ENCODE measurements at regions not wholly inside any gene's neighbourhood (a gene's known extent, or its start where the extent isn't known, plus 50 kb on each side); places are given as distances from the start of the nearest gene placed in this dataset.

DNA sequence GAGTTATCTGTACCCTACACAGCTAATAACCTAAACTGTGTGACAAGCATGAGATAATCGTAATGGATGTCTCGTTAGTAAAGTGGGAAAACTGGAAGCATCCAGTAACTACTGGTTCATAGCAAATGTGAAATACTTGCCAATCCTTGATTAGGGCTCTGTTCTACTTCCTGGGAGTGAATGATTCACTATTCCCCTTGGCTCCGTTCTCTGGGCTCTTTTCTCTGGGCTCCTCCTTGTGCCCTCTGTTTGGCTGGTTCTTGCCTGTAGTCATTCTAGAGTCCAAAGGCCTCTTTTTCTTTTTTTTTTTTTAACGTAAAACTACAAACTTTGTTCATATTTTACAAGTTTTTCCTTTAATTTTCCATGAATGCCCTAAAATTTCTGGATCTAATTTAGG lies 465.8 kb upstream of the PLXNA2 start:
- H3K4me3 ChIP-seq (ENCODE audit: low read length in 3 of 3), result no peak overlapping the region

DNA sequence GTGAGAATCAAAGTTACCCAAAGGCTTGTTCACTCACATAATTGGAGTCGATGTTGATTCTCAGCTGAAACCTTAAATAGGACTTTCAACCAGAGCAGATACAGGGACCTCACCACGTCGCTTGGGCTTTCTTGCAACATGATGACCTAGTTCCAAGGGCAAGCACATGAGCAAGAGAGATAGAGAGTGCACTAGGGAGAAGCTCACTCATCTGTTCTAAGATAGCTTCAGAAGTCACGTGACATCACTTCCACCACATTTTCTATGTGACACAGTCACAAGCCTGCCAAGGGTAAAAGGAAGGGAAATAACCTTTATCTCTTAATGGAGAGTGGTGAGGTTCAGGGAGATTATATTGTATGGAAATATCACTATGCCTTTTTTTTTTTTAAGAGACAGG lies 470.1 kb upstream of the PLXNA2 start:
- TF ChIP-seq, protein P1, sequence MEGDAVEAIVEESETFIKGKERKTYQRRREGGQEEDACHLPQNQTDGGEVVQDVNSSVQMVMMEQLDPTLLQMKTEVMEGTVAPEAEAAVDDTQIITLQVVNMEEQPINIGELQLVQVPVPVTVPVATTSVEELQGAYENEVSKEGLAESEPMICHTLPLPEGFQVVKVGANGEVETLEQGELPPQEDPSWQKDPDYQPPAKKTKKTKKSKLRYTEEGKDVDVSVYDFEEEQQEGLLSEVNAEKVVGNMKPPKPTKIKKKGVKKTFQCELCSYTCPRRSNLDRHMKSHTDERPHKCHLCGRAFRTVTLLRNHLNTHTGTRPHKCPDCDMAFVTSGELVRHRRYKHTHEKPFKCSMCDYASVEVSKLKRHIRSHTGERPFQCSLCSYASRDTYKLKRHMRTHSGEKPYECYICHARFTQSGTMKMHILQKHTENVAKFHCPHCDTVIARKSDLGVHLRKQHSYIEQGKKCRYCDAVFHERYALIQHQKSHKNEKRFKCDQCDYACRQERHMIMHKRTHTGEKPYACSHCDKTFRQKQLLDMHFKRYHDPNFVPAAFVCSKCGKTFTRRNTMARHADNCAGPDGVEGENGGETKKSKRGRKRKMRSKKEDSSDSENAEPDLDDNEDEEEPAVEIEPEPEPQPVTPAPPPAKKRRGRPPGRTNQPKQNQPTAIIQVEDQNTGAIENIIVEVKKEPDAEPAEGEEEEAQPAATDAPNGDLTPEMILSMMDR (IDR thresholded peaks at IDR 0.05; ENCODE audit: borderline replicate concordance, extremely low read depth, insufficient read depth), result no peak
- intact Hi-C loops (cut with DNase I), result no loop called here
- H3K27ac ChIP-seq (ENCODE audit: low read depth in 2 of 2, low read length in 2 of 2), result no peak overlapping the region
- H3K4me3 ChIP-seq (ENCODE audit: low read length in 3 of 3), result no peak overlapping the region
- no peaks in the 10 kb centered on the region for H3K9me3 ChIP-seq (ENCODE audit: control insufficient read depth in 2 of 3, insufficient read depth in 1 of 3, low read length in 3 of 3)
- H3K4me1 ChIP-seq (ENCODE audit: control insufficient read depth in 2 of 3, insufficient read depth in 2 of 3, low read depth in 1 of 3, low read length in 3 of 3), result no peaks in the 10 kb centered on the region
- FAIRE-seq (no peak), DNase-seq (no peak)
- H3K36me3 ChIP-seq (ENCODE audit: control insufficient read depth in 2 of 3, insufficient read depth in 3 of 3, low read length in 3 of 3), result no peaks in the 10 kb centered on the region
- no peak overlapping the region for H3K9ac ChIP-seq (ENCODE audit: low read length in 3 of 3)
- no peaks in the 10 kb centered on the region for H3K27me3 ChIP-seq (ENCODE audit: control insufficient read depth, insufficient read depth, low read length)

More for the DNA sequence above, 465.8 kb upstream of the PLXNA2 start:
- Histone ChIP-seq H3K36me3 (ENCODE audit: control insufficient read depth in 2 of 3, insufficient read depth in 3 of 3, low read length in 3 of 3) (no peaks in the 10 kb centered on the region), H3K9ac (ENCODE audit: low read length in 3 of 3) (no peak overlapping the region), H3K9me3 (ENCODE audit: control insufficient read depth in 2 of 3, insufficient read depth in 1 of 3, low read length in 3 of 3) (no peaks in the 10 kb centered on the region), H3K27me3 (ENCODE audit: control insufficient read depth, insufficient read depth, low read length) (no peaks in the 10 kb centered on the region), H3K27ac (ENCODE audit: low read depth in 2 of 2, low read length in 2 of 2) (no peak overlapping the region), H3K4me1 (ENCODE audit: control insufficient read depth in 2 of 3, insufficient read depth in 2 of 3, low read depth in 1 of 3, low read length in 3 of 3) (no peaks in the 10 kb centered on the region)
- intact Hi-C loops (cut with DNase I), result no loop called here
- TF ChIP-seq, protein P1 (IDR thresholded peaks at IDR 0.05; ENCODE audit: borderline replicate concordance, extremely low read depth, insufficient read depth), result no peak
- no peak for FAIRE-seq
- no peak for DNase-seq

DNA sequence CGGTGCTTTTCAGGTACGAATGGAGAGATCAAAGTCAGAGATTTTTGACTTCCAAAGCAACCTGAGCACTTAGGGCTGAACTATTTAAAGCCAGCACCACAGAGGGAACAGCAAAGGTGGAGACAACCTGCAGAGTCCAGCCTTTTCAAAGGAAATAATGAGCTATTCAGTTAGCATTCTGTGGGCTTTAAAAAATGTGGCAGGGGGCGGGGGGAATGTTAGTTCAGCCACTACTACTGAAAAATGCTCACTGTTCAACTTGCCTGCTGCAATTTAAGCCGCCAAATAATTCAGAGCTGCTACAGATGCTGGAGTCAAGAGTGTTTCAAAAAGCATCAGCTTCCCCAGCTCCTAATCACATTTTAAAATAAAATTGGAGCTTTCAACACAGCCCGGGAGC lies 473.3 kb upstream of the PLXNA2 start:
- H3K4me3 ChIP-seq (ENCODE audit: low read length in 3 of 3), result no peak overlapping the region
- TF ChIP-seq, protein P1 (IDR thresholded peaks at IDR 0.05; ENCODE audit: borderline replicate concordance, extremely low read depth, insufficient read depth), result no peak
- H3K9ac ChIP-seq (ENCODE audit: low read length in 3 of 3), result no peak overlapping the region
- DNase-seq (peak in 2 of 5 donors; percentile 0 to 65), FAIRE-seq (no peak)
- intact Hi-C loops (cut with DNase I), result no loop called here
- no peak overlapping the region for H3K27ac ChIP-seq (ENCODE audit: low read depth in 2 of 2, low read length in 2 of 2)
- peaks cover 0 to 11% (median 0%) of the 10 kb centered on the region in 3 donors for H3K9me3 ChIP-seq (ENCODE audit: control insufficient read depth in 2 of 3, insufficient read depth in 1 of 3, low read length in 3 of 3)
- no peaks in the 10 kb centered on the region for H3K4me1 ChIP-seq (ENCODE audit: control insufficient read depth in 2 of 3, insufficient read depth in 2 of 3, low read depth in 1 of 3, low read length in 3 of 3)
- no peaks in the 10 kb centered on the region for H3K27me3 ChIP-seq (ENCODE audit: control insufficient read depth, insufficient read depth, low read length)
- H3K36me3 ChIP-seq (ENCODE audit: control insufficient read depth in 2 of 3, insufficient read depth in 3 of 3, low read length in 3 of 3), result no peaks in the 10 kb centered on the region

DNA sequence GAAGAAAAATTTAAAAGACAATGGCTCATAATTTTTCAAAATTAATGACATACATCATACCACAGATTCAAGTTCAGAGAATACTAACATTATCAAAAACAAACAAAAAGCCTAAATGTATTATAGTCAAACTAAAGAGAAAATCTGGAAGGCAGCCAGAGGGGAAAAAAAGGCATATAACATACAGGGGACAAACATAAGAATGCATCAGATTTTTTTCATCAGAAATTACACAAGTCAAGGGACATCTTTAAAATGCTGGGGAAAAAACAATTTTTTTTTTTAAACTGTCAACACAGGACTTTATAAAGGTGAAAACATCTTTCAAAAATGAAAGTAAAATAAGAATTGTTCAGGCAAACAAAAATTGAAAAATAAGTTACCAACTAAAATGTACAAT lies 478.4 kb upstream of the PLXNA2 start:
- no peak for DNase-seq
- no peak overlapping the region for H3K4me3 ChIP-seq (ENCODE audit: low read length in 3 of 3)
- no peak overlapping the region for H3K9ac ChIP-seq (ENCODE audit: low read length in 3 of 3)
- no peaks in the 10 kb centered on the region for H3K4me1 ChIP-seq (ENCODE audit: control insufficient read depth in 2 of 3, insufficient read depth in 2 of 3, low read depth in 1 of 3, low read length in 3 of 3)
- TF ChIP-seq, protein P1 (IDR thresholded peaks at IDR 0.05; ENCODE audit: borderline replicate concordance, extremely low read depth, insufficient read depth), result no peak
- intact Hi-C loops (cut with DNase I), result no loop called here
- no peak for FAIRE-seq
- H3K27me3 ChIP-seq (ENCODE audit: control insufficient read depth, insufficient read depth, low read length), result no peaks in the 10 kb centered on the region
- H3K27ac ChIP-seq (ENCODE audit: low read depth in 2 of 2, low read length in 2 of 2), result no peak overlapping the region
- no peaks in the 10 kb centered on the region for H3K36me3 ChIP-seq (ENCODE audit: control insufficient read depth in 2 of 3, insufficient read depth in 3 of 3, low read length in 3 of 3)
- peaks cover 0 to 21% (median 2%) of the 10 kb centered on the region in 3 donors for H3K9me3 ChIP-seq (ENCODE audit: control insufficient read depth in 2 of 3, insufficient read depth in 1 of 3, low read length in 3 of 3)
